ENCODE measurements at regions not wholly inside any gene's neighbourhood (a gene's known extent, or its start where the extent isn't known, plus 50 kb on each side); places are given as distances from the start of the nearest gene placed in this dataset.

DNA sequence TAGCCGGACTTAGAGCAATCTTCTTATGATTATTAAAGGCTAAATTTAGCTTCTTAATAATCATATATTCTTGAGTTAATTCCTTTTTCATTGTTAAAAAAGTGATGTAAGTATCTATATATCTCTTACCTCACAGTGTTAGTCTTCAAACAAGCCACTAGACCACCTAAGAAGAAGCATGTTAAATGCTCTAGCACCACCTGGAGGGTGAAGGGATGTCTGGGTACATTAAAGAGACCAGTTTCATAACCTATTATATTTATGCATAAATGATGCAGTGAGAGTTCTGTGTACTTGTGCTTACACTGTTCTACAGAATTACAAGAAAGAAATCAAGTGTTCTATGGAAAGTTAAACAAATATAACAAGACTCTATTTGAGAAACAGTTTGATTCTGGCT, 55.9 kb upstream of the SLCO6A1 start (continued):
- TF ChIP-seq ZSCAN5A (tag by site-specific recombination; IDR thresholded peaks at IDR 0.05) (no peak), ZNF239 (tag by site-specific recombination; IDR thresholded peaks at IDR 0.05) (no peak), WT1 (tag by site-specific recombination; IDR thresholded peaks at IDR 0.05) (no peak)

- ChIA-PET CTCF (interaction anchor here (0.5 to 2.7 kb wide), 23 partner anchors 8 to 1149 kb away, joined by 3 to 15 read pairs (median 4); no protein-coding TSS in a partner anchor), POLR2A (no interaction called here)
- Histone ChIP-seq H3K36me3 (ENCODE audit: control insufficient read depth in 2 of 2, insufficient read depth in 1 of 2, low read length in 2 of 2) (no peaks in the 10 kb centered on the region), H3K4me3 (ENCODE audit: low read depth, low read length) (no peak overlapping the region), H3K27ac (ENCODE audit: extremely low read depth, low read depth, low read length) (no peak overlapping the region), H3K9me3 (ENCODE audit: control insufficient read depth, insufficient read depth, low read depth, low read length) (no peaks in the 10 kb centered on the region), H3K4me1 (ENCODE audit: control insufficient read depth, insufficient read depth, low read length) (no peaks in the 10 kb centered on the region)
- TF ChIP-seq PRDM10 (tag by site-specific recombination; IDR thresholded peaks at IDR 0.05), result peak; percentile 62
- TF ChIP-seq ZNF529 (tag by site-specific recombination; IDR thresholded peaks at IDR 0.05; ENCODE audit: insufficient replicate concordance), result no peak
- no peak for TF ChIP-seq ZNF202 (tag by site-specific recombination; IDR thresholded peaks at IDR 0.05; ENCODE audit: borderline replicate concordance)
- TF ChIP-seq ZNF654 (tag by site-specific recombination; IDR thresholded peaks at IDR 0.05; ENCODE audit: low read depth), result peak; percentile 39
- TF ChIP-seq CTCF (tag by site-specific recombination; IDR thresholded peaks at IDR 0.05), result 0 out of 2 replicates have a peak, but pooled peaks have one; percentile 12
Measured at GRCh38 chr5:102561894-102562760, 63.3 kb upstream of the SLCO6A1 start.

DNA sequence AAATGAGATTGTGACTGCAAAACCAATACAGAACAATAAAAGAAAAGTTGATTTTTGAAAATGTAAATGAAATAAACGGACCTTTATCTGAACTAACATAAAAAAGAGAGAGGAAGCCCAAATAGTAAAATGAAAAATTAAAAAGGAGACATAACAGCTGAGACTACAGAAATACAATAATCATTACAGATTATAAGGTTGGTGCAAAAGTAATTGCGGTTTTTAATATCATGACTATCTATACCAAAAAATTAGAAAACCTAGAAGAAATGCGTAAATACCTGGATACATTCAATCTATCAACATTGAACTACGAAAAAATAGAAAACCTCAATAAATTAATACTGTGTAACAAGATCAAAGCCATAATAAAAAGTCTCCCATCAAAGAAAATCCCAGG, 71.9 kb upstream of the SLCO6A1 start:
- TF ChIP-seq ZNF830 (tag by site-specific recombination; IDR thresholded peaks at IDR 0.05; ENCODE audit: low read depth) (no peak), SETDB1 (IDR thresholded peaks at IDR 0.05; ENCODE audit: insufficient read length, low read length) (no peak)
- Histone ChIP-seq H3K27ac (ENCODE audit: extremely low read depth, low read depth, low read length) (no peak overlapping the region), H3K4me1 (ENCODE audit: control insufficient read depth, insufficient read depth, low read length) (no peaks in the 10 kb centered on the region), H3K36me3 (ENCODE audit: control insufficient read depth in 2 of 2, insufficient read depth in 1 of 2, low read length in 2 of 2) (no peaks in the 10 kb centered on the region), H3K4me3 (ENCODE audit: low read depth, low read length) (no peak overlapping the region), H3K9me3 (ENCODE audit: control insufficient read depth, insufficient read depth, low read depth, low read length) (no peaks in the 10 kb centered on the region)
- ChIA-PET POLR2A (no interaction called here), CTCF (interaction anchor here (0.7 kb wide), 1 partner anchor 119 kb away, joined by 3 read pairs; no protein-coding TSS in a partner anchor)

- Histone ChIP-seq H3K4me1 (ENCODE audit: control insufficient read depth, insufficient read depth, low read length) (no peaks in the 10 kb centered on the region), H3K27ac (ENCODE audit: extremely low read depth, low read depth, low read length) (no peak overlapping the region), H3K9me3 (ENCODE audit: control insufficient read depth, insufficient read depth, low read depth, low read length) (no peaks in the 10 kb centered on the region), H3K4me3 (ENCODE audit: low read depth, low read length) (no peak overlapping the region), H3K36me3 (ENCODE audit: control insufficient read depth in 2 of 2, insufficient read depth in 1 of 2, low read length in 2 of 2) (no peaks in the 10 kb centered on the region)
- ChIA-PET POLR2A (no interaction called here), CTCF (interaction anchor here (0.5 kb wide), 1 partner anchor 583 kb away, joined by 3 read pairs; no protein-coding TSS in a partner anchor)
- TF ChIP-seq TCF7L2 (IDR thresholded peaks at IDR 0.05; ENCODE audit: borderline replicate concordance, low read depth, low read length), result no peak
- no peak for TF ChIP-seq OSR2 (tag by site-specific recombination; IDR thresholded peaks at IDR 0.05)
- TF ChIP-seq ZNF785 (tag by site-specific recombination; IDR thresholded peaks at IDR 0.05), result no peak
- no peak for TF ChIP-seq ZNF148 (tag by site-specific recombination; IDR thresholded peaks at IDR 0.05; ENCODE audit: borderline replicate concordance)
Measured at GRCh38 chr5:102578362-102578761, 79.6 kb upstream of the SLCO6A1 start.
